ENCODE measurements at regions not wholly inside any gene's neighbourhood (a gene's known extent, or its start where the extent isn't known, plus 50 kb on each side); places are given as distances from the start of the nearest gene placed in this dataset.
"Not testable (repeated sequence)": the region's sequence is repeated elsewhere in the genome, so short reads cannot be mapped to it uniquely, and the experiment has no call there.

- H3K36me3 ChIP-seq: no peaks in the 10 kb centered on the region
- TF ChIP-seq POLR2A (IDR thresholded peaks at IDR 0.05): no peak
- TF ChIP-seq, protein P1, sequence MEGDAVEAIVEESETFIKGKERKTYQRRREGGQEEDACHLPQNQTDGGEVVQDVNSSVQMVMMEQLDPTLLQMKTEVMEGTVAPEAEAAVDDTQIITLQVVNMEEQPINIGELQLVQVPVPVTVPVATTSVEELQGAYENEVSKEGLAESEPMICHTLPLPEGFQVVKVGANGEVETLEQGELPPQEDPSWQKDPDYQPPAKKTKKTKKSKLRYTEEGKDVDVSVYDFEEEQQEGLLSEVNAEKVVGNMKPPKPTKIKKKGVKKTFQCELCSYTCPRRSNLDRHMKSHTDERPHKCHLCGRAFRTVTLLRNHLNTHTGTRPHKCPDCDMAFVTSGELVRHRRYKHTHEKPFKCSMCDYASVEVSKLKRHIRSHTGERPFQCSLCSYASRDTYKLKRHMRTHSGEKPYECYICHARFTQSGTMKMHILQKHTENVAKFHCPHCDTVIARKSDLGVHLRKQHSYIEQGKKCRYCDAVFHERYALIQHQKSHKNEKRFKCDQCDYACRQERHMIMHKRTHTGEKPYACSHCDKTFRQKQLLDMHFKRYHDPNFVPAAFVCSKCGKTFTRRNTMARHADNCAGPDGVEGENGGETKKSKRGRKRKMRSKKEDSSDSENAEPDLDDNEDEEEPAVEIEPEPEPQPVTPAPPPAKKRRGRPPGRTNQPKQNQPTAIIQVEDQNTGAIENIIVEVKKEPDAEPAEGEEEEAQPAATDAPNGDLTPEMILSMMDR (IDR thresholded peaks at IDR 0.05 in 4 of 5, conservative IDR thresholded peaks at IDR 0.05 in 1 of 5): no peak
- intact Hi-C loops (cut with DNase I; ENCODE audit: low total_unique reads): no loop called here
- no peaks in the 10 kb centered on the region for H3K27me3 ChIP-seq
- no peaks in the 10 kb centered on the region for H3K4me1 ChIP-seq
- H3K9me3 ChIP-seq: no peaks in the 10 kb centered on the region
- in situ Hi-C loops (cut with MboI; ENCODE audit: low sequenced_read_pairs in 4 of 4): no loop called here
- no peak overlapping the region for H3K27ac ChIP-seq
- ATAC-seq: no peak
- no peak overlapping the region for H3K4me3 ChIP-seq
- no peak for DNase-seq
Observed at GRCh38 chr18:75845413-75845812, 417.9 kb upstream of the SMIM21 start.

DNA sequence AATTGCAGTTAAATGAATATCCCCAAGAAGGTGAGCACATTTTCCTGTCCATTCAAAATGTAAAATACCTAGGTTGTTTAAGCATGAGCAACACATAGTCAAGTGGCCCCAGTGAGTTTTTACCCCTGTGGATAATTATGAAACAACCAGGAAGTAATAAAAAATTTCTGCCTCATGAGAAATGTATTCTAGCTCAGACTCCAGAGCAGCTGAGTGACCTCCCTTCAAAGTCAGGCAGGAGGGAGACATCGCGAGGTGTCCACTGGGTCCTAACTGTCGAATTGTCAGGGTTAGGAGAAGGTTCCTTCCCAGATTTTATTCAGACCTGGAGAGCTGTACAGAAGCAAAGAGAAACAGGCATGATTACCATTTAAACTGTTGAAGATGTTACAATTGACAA, 416.6 kb upstream of the SMIM21 start:
- DNase-seq (no peak), ATAC-seq (no peak)
- Histone ChIP-seq H3K4me1 (no peaks in the 10 kb centered on the region), H3K9me3 (no peaks in the 10 kb centered on the region), H3K27me3 (no peaks in the 10 kb centered on the region), H3K36me3 (no peaks in the 10 kb centered on the region), H3K27ac (no peak overlapping the region), H3K4me3 (no peak overlapping the region)
- TF ChIP-seq, protein P1 (IDR thresholded peaks at IDR 0.05 in 4 of 5, conservative IDR thresholded peaks at IDR 0.05 in 1 of 5): no peak
- TF ChIP-seq POLR2A (IDR thresholded peaks at IDR 0.05): no peak
- intact Hi-C loops (cut with DNase I; ENCODE audit: low total_unique reads): no loop called here
- in situ Hi-C loops (cut with MboI; ENCODE audit: low sequenced_read_pairs in 4 of 4): no loop called here

DNA sequence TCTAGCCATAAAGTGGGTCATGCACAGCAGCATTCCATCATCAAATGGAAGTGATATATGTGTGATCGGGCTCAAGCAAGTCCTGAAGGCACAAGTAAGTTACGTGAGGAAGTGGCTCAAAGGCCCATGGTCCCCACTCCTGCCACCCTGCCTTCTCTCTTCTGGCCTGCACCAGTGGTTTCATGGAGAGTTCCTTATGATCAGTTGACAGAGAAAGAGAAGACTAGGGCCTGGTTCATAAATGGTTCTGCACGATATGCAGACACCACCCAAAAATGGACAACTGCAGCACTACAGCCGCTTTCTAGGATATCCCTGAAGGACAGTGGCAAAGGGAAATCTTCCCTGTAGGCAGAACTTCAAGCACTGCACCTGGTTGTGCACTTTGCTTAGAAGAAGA, 412.6 kb upstream of the SMIM21 start:
- H3K27me3 ChIP-seq: no peaks in the 10 kb centered on the region
- H3K27ac ChIP-seq: no peak overlapping the region
- in situ Hi-C loops (cut with MboI; ENCODE audit: low sequenced_read_pairs in 4 of 4) (no loop called here), intact Hi-C loops (cut with DNase I; ENCODE audit: low total_unique reads) (no loop called here)
- DNase-seq: no peak
- H3K36me3 ChIP-seq: no peaks in the 10 kb centered on the region
- H3K9me3 ChIP-seq: no peaks in the 10 kb centered on the region
- no peaks in the 10 kb centered on the region for H3K4me1 ChIP-seq
- ATAC-seq: no peak
- no peak overlapping the region for H3K4me3 ChIP-seq
- no peak for TF ChIP-seq POLR2A (IDR thresholded peaks at IDR 0.05)
- TF ChIP-seq, protein P1 (IDR thresholded peaks at IDR 0.05 in 4 of 5, conservative IDR thresholded peaks at IDR 0.05 in 1 of 5): no peak

DNA sequence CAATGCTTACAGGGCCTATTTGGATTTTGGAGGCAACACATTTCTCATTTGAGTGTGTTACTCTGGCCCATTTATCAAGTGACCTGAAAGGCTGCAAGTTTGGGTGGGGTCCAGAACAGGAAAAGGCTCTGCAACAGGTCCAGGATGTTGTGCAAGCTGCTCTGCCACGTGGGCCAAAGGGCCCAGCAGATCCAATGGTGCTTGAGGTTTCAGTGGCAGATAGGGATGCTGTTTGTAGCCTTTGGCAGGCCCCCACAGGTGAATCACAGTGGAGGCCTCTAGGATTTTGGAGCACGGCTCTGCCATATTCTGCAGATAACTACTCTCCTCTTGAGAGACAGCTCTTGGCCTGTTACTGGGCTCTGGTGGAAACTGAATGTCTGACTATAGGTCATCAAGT, 412.2 kb upstream of the SMIM21 start:
- H3K36me3 ChIP-seq; H3K4me1 ChIP-seq; ATAC-seq; H3K9me3 ChIP-seq; H3K27me3 ChIP-seq; intact Hi-C loops (cut with DNase I; ENCODE audit: low total_unique reads); H3K27ac ChIP-seq; H3K4me3 ChIP-seq; in situ Hi-C loops (cut with MboI; ENCODE audit: low sequenced_read_pairs in 4 of 4); DNase-seq: not testable (repeated sequence)

DNA sequence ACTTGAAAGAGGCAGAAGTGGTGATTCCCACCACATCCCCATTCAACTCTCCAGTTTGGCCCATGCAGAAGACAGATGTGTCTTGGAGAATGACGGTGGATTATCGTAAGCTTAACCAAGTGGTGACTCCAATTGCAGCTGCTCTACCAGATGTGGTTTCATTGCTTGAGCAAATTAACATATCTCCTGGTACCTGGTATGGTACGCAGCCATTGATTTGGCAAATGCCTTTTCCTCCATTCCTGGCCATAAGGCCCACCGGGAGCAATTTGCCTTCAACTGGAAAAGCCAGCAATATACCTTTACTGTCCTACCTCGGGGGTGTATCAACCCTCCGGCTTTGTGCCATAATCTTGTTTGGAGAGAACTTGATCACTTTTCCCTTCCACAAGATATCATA, 411.5 kb upstream of the SMIM21 start:
- no peak for TF ChIP-seq POLR2A (IDR thresholded peaks at IDR 0.05)
- TF ChIP-seq, protein P1 (IDR thresholded peaks at IDR 0.05 in 4 of 5, conservative IDR thresholded peaks at IDR 0.05 in 1 of 5): no peak
- H3K9me3 ChIP-seq: no peaks in the 10 kb centered on the region
- H3K4me1 ChIP-seq: no peaks in the 10 kb centered on the region
- DNase-seq (no peak), ATAC-seq (no peak)
- no peaks in the 10 kb centered on the region for H3K36me3 ChIP-seq
- no peaks in the 10 kb centered on the region for H3K27me3 ChIP-seq
- H3K27ac ChIP-seq: no peak overlapping the region
- intact Hi-C loops (cut with DNase I; ENCODE audit: low total_unique reads) (no loop called here), in situ Hi-C loops (cut with MboI; ENCODE audit: low sequenced_read_pairs in 4 of 4) (no loop called here)
- H3K4me3 ChIP-seq: no peak overlapping the region
